HCT116 (cell line): ENCODE measurements at regions not wholly inside any gene's neighbourhood (a gene's known extent, or its start where the extent isn't known, plus 50 kb on each side); places are given as distances from the start of the nearest gene placed in this dataset.

Source experiments
- ATAC-seq: fragments of 200-7000 bp; cut with Tn5 transposase; 2 replicates; pipeline ENCODE4 v1.9.1; 2020; ENCODE audit warnings: mild to moderate bottlenecking, moderate library complexity
- BruUV-seq: library from RNA; stranded (reverse); fragments of 400-500 nt; replicated peaks from 2 replicates; lab custom pipeline; 2021; lab: Mats Ljungman, UMichigan
- CTCF ChIA-PET: fragments of 300-600 bp; sonication (Branson Sonifier 250); formaldehyde crosslinking; loops from one replicate; lab custom pipeline; 2021; ENCODE audit warnings: antibody characterized with exemption; lab: Charles Lee
- POLR2A ChIA-PET: fragments of 300-600, 350-600 bp; sonication (Branson Sonifier 250); formaldehyde crosslinking; loops from one replicate; lab custom pipeline; 2021; ENCODE audit warnings: antibody characterized with exemption; lab: Charles Lee
- RAD21 ChIA-PET, 2 experiments: fragments of 300-600 bp; sonication (Branson Sonifier 250); formaldehyde crosslinking; loops; one replicate each; lab custom pipeline; 2023; ENCODE audit warnings: low total read pairs in 2 of 2; ENCODE audit not compliant: uncharacterized antibody in 2 of 2, unreplicated experiment in 2 of 2, low non-redundant PET in 1 of 2; lab: Charles Lee
- DNase-seq: peaks from one replicate; pipeline ENCODE4 v3.0.0-alpha.2; 2010; ENCODE audit warnings: low read depth, low spot score
- H2AFZ ChIP-seq: fragments of 200-600 bp; shearing (Covaris generic), sonication (generic); 2 replicates; pipeline ENCODE4 v1.6.1; 2017; ENCODE audit warnings: low read depth, mixed run types, mixed read lengths, antibody characterized with exemption, low read length; ENCODE audit not compliant: poor library complexity, severe bottlenecking
- H3K27ac ChIP-seq: 2 replicates; pipeline ENCODE4 v1.5.1; 2012; ENCODE audit warnings: low read depth, low read length
- H3K27me3 ChIP-seq: fragments of 200-600 bp; sonication (generic); 2 replicates; pipeline ENCODE4 v1.6.1; 2016; ENCODE audit warnings: mixed run types, low read length, mixed read lengths; ENCODE audit not compliant: insufficient read depth
- H3K36me3 ChIP-seq, 2 experiments: fragments of 200-500 bp in 1 of 2; fragments of 200-600 bp in 1 of 2; sonication (Bioruptor generic) in 1 of 2; sonication (generic) in 1 of 2; 2 replicates each; pipeline versions ENCODE4 v1.5.1 to v1.6.1; 2014 to 2016; ENCODE audit warnings: low read length in 2 of 2, inconsistent platforms in 1 of 2, mixed read lengths in 1 of 2, mixed run types in 1 of 2; ENCODE audit not compliant: insufficient read depth in 2 of 2, control insufficient read depth in 1 of 2
- H3K4me1 ChIP-seq, 2 experiments: fragments of 200-600 bp in 1 of 2; sonication (generic) in 1 of 2; 2 replicates each; pipeline versions ENCODE4 v1.5.1 to v1.6.1; 2012 to 2017; ENCODE audit warnings: low read length in 2 of 2, inconsistent platforms in 1 of 2, mild to moderate bottlenecking in 1 of 2, mixed read lengths in 1 of 2, mixed run types in 1 of 2, moderate library complexity in 1 of 2; ENCODE audit not compliant: insufficient read depth in 2 of 2, control insufficient read depth in 1 of 2
- H3K4me2 ChIP-seq: fragments of 200-600 bp; sonication (generic); 2 replicates; pipeline ENCODE4 v1.6.1; 2017; ENCODE audit warnings: mixed run types, low read length, mixed read lengths
- H3K4me3 ChIP-seq, 2 experiments: fragments of 200-600 bp in 1 of 2; sonication (generic) in 1 of 2; replicated peaks in 1 of 2; 2 replicates each; pipeline ENCODE4 v1.5.1; 2011 to 2016; ENCODE audit warnings: low read length in 2 of 2, control low read depth in 1 of 2, low read depth in 1 of 2, mild to moderate bottlenecking in 1 of 2, mixed read lengths in 1 of 2, mixed run types in 1 of 2
- H3K79me2 ChIP-seq: fragments of 200-600 bp; sonication (generic); 2 replicates; pipeline ENCODE4 v1.6.1; 2017; ENCODE audit warnings: mild to moderate bottlenecking, mixed run types, low read length, moderate library complexity, mixed read lengths; ENCODE audit not compliant: insufficient read depth
- H3K9ac ChIP-seq: fragments of 200-600 bp; sonication (generic); 2 replicates; pipeline ENCODE4 v1.6.1; 2016; ENCODE audit warnings: low read length, mixed read lengths
- H3K9me2 ChIP-seq: fragments of 200-600 bp; sonication (generic), shearing (Covaris generic); 2 replicates; pipeline ENCODE4 v1.6.1; 2017; ENCODE audit warnings: mixed run types, mild to moderate bottlenecking, moderate library complexity; ENCODE audit not compliant: insufficient read depth
- H3K9me3 ChIP-seq, 2 experiments: fragments of 200-500 bp in 1 of 2; fragments of 200-600 bp in 1 of 2; sonication (Bioruptor generic) in 1 of 2; sonication (generic) in 1 of 2; 2 replicates each; pipeline ENCODE4 v1.6.1; 2014 to 2017; ENCODE audit warnings: low read length in 2 of 2, mixed read lengths in 2 of 2, inconsistent platforms in 1 of 2, low read depth in 1 of 2, mild to moderate bottlenecking in 1 of 2, mixed run types in 1 of 2, moderate library complexity in 1 of 2; ENCODE audit not compliant: control insufficient read depth in 1 of 2, insufficient read depth in 1 of 2
- H4K20me1 ChIP-seq: fragments of 200-600 bp; sonication (generic), shearing (Covaris generic); 2 replicates; pipeline ENCODE4 v1.6.1; 2017; ENCODE audit warnings: mixed run types, mild to moderate bottlenecking, moderate library complexity; ENCODE audit not compliant: insufficient read depth
- CEBPB ChIP-seq: IDR thresholded peaks from 2 replicates; pipeline ENCODE4 v1.6.1; 2012; ENCODE audit warnings: low read depth
- EGR1 ChIP-seq: IDR thresholded peaks from 2 replicates; pipeline ENCODE4 v1.6.1; 2012; ENCODE audit warnings: low read depth
- ELF1 ChIP-seq: IDR thresholded peaks from 2 replicates; pipeline ENCODE4 v1.6.1; 2012; ENCODE audit warnings: low read depth, borderline replicate concordance
- EZH2phosphoT487 ChIP-seq: fragments of 200-600 bp; IDR thresholded peaks from 2 replicates; pipeline ENCODE4 v1.6.1; 2018; ENCODE audit warnings: antibody characterized with exemption, borderline replicate concordance
- JUND ChIP-seq: IDR thresholded peaks from 2 replicates; pipeline ENCODE4 v1.6.1; 2012
- SIN3A ChIP-seq: IDR thresholded peaks from 2 replicates; pipeline ENCODE4 v1.6.1; 2012; ENCODE audit warnings: low read depth
- SP1 ChIP-seq: IDR thresholded peaks from 2 replicates; pipeline ENCODE4 v1.6.1; 2012; ENCODE audit warnings: low read depth
- SRF ChIP-seq: IDR thresholded peaks from 2 replicates; pipeline ENCODE4 v1.6.1; 2012; ENCODE audit warnings: low read depth
- TCF7L2 ChIP-seq: IDR thresholded peaks from 2 replicates; pipeline ENCODE4 v1.7.0; 2011; ENCODE audit warnings: borderline replicate concordance, inconsistent platforms; ENCODE audit not compliant: insufficient read depth, insufficient read length; ENCODE audit errors: extremely low read depth
- YY1 ChIP-seq: IDR thresholded peaks from 2 replicates; pipeline ENCODE4 v1.6.1; 2011; ENCODE audit warnings: low read length, low read depth, moderate library complexity, mild to moderate bottlenecking; ENCODE audit not compliant: insufficient replicate concordance; ENCODE audit errors: extremely low read depth
- ZFX ChIP-seq: fragments of 450-650 bp; IDR thresholded peaks from 2 replicates; pipeline ENCODE4 v1.6.1; 2017
- intact Hi-C: fragments of 100-400 bp; cut with micrococcal nuclease; formaldehyde crosslinking; loops from 2 replicates; pipeline ENCODE4 v1.10.0; 2022
- TF ChIP-seq, protein P1 (sequence below): IDR thresholded peaks from 2 replicates; pipeline ENCODE4 v1.6.1; 2012

DNA sequence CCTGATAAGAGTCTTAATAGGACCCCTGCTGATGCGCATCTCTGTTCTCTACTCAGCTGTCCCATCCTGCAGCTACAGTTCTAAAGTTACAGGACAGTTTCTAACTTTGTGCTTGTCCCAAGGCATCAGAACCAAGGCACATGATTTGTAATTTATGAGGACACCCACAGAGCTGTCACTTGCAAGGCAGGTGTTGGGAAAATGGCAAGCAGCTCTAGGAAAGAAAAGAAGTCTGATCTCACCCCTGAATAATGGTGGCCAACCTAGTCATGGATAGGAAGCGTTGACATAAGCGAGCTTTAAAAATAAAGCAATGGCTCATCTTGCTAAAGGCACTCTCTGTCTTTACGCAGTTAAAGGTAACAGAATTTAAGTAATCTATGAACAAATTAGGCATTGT lies 127.6 kb upstream of the VGLL2 start:
- Histone ChIP-seq H3K27me3 (no peaks in the 10 kb centered on the region), H3K36me3 (no peaks in the 10 kb centered on the region)
- TF ChIP-seq ZFX (no peak), ELF1 (no peak), TCF7L2 (no peak), YY1 (no peak), SRF (no peak), EZH2phosphoT487 (no peak), JUND (no peak), SIN3A (no peak), SP1 (no peak)
- TF ChIP-seq, protein P1, sequence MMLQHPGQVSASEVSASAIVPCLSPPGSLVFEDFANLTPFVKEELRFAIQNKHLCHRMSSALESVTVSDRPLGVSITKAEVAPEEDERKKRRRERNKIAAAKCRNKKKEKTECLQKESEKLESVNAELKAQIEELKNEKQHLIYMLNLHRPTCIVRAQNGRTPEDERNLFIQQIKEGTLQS, result no peak
- TF ChIP-seq, all 23 proteins: peak for 0
- no peaks in the 10 kb centered on the region for H3K4me1 ChIP-seq
- H3K9ac ChIP-seq, result no peak overlapping the region
- H3K9me2 ChIP-seq, result no peaks in the 10 kb centered on the region
- H3K27ac ChIP-seq, result no peak overlapping the region
- intact Hi-C loops, result no loop called here
- ChIA-PET POLR2A (no interaction called here), RAD21 (no interaction called here), CTCF (no interaction called here)
- no TSS peak for BruUV-seq
- ATAC-seq (no peak), DNase-seq (no peak)
- H3K79me2 ChIP-seq, result no peaks in the 10 kb centered on the region
- H3K9me3 ChIP-seq, result no peaks in the 10 kb centered on the region
- H3K4me2 ChIP-seq, result no peak overlapping the region
- no peaks in the 10 kb centered on the region for H4K20me1 ChIP-seq
- H3K4me3 ChIP-seq, result no peak overlapping the region
- H2AFZ ChIP-seq, result no peak overlapping the region

DNA sequence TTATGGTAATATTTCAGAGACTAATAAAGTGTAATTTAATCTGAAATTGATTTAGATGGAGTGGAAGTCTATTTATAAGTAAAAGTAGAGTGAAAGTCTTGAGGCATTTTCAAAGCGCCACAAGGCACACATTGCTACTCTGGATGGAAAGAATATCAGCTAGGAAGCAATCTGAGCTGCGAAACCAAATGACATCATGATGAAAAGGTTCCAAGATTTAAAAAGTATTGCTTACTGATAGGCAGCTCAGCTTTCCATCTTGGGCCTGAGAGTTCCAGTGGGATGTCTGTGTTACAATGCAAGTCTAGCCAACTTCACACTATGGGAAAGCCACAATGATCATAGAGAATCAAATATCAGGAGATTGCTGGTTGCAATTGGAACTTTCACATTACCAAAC lies 126.9 kb upstream of the VGLL2 start:
- POLR2A ChIA-PET, result no interaction called here
- no peaks in the 10 kb centered on the region for H3K9me3 ChIP-seq
- no TSS peak for BruUV-seq
- H3K9ac ChIP-seq, result no peak overlapping the region
- H3K36me3 ChIP-seq, result no peaks in the 10 kb centered on the region
- H3K9me2 ChIP-seq, result no peaks in the 10 kb centered on the region
- intact Hi-C loops, result no loop called here
- TF ChIP-seq CEBPB (no peak), ELF1 (no peak), EGR1 (no peak)
- TF ChIP-seq, protein P1, result no peak
- ATAC-seq (no peak), DNase-seq (no peak)
- no peak overlapping the region for H3K4me3 ChIP-seq
- no peak overlapping the region for H3K27ac ChIP-seq
- RAD21 ChIA-PET, result no interaction called here
- H3K79me2 ChIP-seq, result no peaks in the 10 kb centered on the region
- no peak overlapping the region for H2AFZ ChIP-seq
- CTCF ChIA-PET, result no interaction called here
- H3K27me3 ChIP-seq, result no peaks in the 10 kb centered on the region
- H4K20me1 ChIP-seq, result no peaks in the 10 kb centered on the region
- no peaks in the 10 kb centered on the region for H3K4me1 ChIP-seq
- H3K4me2 ChIP-seq, result no peak overlapping the region
